ENCODE measurements at regions not wholly inside any gene's neighbourhood (a gene's known extent, or its start where the extent isn't known, plus 50 kb on each side); places are given as distances from the start of the nearest gene placed in this dataset.

DNA sequence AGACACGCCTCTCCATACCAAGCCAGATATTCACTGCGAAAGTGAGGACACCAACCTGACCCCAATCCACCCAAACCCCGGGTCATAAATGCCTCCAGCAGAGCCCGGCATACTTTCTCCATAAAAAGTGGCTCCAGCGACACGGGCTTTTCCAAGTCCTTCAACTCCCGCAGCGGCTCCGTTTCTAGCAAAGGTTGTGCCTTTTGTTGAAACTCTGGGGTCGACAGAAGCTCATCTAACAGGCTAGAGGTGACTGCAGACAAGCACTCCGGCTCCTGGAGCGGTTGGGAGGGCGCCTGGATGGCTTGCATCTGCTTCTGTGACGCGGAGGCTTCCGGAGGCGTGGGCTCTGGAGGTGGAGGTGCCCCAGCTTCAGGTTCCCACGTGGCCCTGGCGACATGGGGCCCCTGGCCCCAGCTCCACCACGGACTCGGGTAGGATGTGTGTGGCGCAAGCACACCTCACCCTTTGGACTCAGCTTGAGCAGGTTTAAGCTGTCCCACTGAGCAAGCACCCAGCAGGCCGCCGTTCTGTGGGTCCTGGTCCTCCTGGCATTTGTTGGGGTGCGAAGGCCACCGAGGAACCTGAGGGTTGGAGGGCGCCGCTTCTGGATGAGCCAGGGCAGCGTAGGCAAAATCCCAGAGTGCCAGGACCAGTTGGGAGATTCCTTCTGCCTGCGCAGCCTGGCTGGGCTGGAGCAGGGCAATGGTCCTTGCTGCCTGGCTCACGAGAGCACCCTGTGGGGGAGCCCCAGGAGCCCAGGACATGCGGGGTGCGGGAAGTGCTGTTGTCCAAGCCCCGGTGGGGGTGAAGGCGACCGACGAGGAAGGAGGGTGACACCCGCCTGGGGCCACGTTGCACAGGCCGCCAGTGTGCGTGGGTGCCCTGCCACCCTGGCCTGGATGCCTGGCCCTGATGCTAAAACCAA lies 186.3 kb downstream of the ALG10 start (continued):
- TF ChIP-seq PRDM4 (tag by site-specific recombination; IDR thresholded peaks at IDR 0.05) (no peak), ZBTB44 (tag by site-specific recombination; IDR thresholded peaks at IDR 0.05) (no peak), ZNF518A (tag by site-specific recombination; conservative IDR thresholded peaks at IDR 0.05; ENCODE audit: low read depth) (no peak), ZNF248 (tag by site-specific recombination; IDR thresholded peaks at IDR 0.05) (no peak)
- TF ChIP-seq, protein P1, sequence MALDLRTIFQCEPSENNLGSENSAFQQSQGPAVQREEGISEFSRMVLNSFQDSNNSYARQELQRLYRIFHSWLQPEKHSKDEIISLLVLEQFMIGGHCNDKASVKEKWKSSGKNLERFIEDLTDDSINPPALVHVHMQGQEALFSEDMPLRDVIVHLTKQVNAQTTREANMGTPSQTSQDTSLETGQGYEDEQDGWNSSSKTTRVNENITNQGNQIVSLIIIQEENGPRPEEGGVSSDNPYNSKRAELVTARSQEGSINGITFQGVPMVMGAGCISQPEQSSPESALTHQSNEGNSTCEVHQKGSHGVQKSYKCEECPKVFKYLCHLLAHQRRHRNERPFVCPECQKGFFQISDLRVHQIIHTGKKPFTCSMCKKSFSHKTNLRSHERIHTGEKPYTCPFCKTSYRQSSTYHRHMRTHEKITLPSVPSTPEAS (tag by site-specific recombination; IDR thresholded peaks at IDR 0.05): no peak
- TF ChIP-seq, protein P2, sequence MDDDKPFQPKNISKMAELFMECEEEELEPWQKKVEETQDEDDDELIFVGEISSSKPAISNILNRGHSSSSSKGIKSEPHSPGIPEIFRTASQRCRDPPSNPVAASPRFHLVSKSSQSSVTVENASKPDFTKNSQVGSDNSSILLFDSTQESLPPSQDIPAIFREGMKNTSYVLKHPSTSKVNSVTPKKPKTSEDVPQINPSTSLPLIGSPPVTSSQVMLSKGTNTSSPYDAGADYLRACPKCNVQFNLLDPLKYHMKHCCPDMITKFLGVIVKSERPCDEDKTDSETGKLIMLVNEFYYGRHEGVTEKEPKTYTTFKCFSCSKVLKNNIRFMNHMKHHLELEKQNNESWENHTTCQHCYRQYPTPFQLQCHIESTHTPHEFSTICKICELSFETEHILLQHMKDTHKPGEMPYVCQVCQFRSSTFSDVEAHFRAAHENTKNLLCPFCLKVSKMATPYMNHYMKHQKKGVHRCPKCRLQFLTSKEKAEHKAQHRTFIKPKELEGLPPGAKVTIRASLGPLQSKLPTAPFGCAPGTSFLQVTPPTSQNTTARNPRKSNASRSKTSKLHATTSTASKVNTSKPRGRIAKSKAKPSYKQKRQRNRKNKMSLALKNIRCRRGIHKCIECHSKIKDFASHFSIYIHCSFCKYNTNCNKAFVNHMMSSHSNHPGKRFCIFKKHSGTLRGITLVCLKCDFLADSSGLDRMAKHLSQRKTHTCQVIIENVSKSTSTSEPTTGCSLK (tag by site-specific recombination; IDR thresholded peaks at IDR 0.05): no peak

DNA sequence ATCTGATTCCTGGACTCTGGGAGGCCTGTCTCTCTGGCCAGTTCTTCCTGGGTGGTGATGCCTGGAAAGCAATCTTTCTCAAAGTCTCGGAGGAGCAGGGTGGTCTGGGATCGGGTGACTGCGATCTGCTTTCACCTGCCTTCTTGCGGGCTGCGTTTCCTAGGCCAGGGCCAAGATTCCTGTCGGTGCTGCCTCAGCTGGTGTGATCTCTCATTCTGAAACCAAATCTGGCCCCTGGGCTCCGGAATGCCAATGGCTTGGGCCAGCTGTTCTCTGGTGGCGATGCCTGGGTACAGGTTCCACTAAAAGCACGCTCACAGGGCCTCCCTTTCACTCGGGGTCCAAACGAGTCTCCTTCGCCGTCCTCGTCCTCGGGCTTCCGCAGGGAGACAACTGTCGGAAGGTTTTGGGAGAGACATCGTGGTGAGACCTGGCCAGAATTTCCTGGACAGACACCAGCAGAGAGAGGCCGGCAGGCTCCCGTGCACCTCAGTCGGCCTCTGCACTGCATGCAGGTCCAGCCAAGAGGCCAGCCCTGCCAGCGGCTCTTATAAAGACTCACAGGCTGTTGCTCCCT lies 187.1 kb downstream of the ALG10 start:
- CTCF ChIA-PET: no interaction called here
- POLR2A ChIA-PET: no interaction called here
- Histone ChIP-seq H3K36me3 (ENCODE audit: control insufficient read depth in 2 of 2, insufficient read depth in 1 of 2, low read length in 2 of 2) (no peaks in the 10 kb centered on the region), H3K4me3 (ENCODE audit: low read depth, low read length) (no peak overlapping the region), H3K27ac (ENCODE audit: extremely low read depth, low read depth, low read length) (no peak overlapping the region), H3K4me1 (ENCODE audit: control insufficient read depth, insufficient read depth, low read length) (no peaks in the 10 kb centered on the region), H3K9me3 (ENCODE audit: control insufficient read depth, insufficient read depth, low read depth, low read length) (no peaks in the 10 kb centered on the region)
- no peak for TF ChIP-seq ZNF311 (tag by site-specific recombination; IDR thresholded peaks at IDR 0.05; ENCODE audit: borderline replicate concordance)
